Erythroblast (primary cell): ENCODE measurements at regions not wholly inside any gene's neighbourhood (a gene's known extent, or its start where the extent isn't known, plus 50 kb on each side); places are given as distances from the start of the nearest gene placed in this dataset.

ENCODE experiments used
- GATA1 ChIP-seq: IDR thresholded peaks from 2 replicates; pipeline ENCODE4 v1.6.1; 2011; ENCODE audit warnings: low read depth, mild to moderate bottlenecking, control low read depth, low read length, moderate library complexity
- POLR2A ChIP-seq: IDR thresholded peaks from 2 replicates; pipeline ENCODE4 v1.6.1; 2011; ENCODE audit warnings: mild to moderate bottlenecking, low read length

- TF ChIP-seq POLR2A, result no peak
- no peak for TF ChIP-seq GATA1
These were observed 372.7 kb downstream of the SH2D1A start for GRCh38 chrX:124719060-124719459.
